Sigmoid colon (tissue), 4 donors: ENCODE measurements at regions not wholly inside any gene's neighbourhood (a gene's known extent, or its start where the extent isn't known, plus 50 kb on each side); places are given as distances from the start of the nearest gene placed in this dataset.

Experiments
- EP300 ChIP-seq, 4 donors: sonication (generic); formaldehyde crosslinking; IDR thresholded peaks; one replicate each; pipeline ENCODE4 v1.6.1; 2017; ENCODE audit warnings: antibody characterized with exemption in 4 of 4
- POLR2A ChIP-seq, 2 donors: fragments of 450-650 bp; IDR thresholded peaks; one replicate each; pipeline ENCODE4 v1.6.1; 2016; ENCODE audit warnings: antibody characterized with exemption in 2 of 2, mild to moderate bottlenecking in 2 of 2, moderate library complexity in 2 of 2
- POLR2AphosphoS5 ChIP-seq, 4 donors: sonication (generic); formaldehyde crosslinking; IDR thresholded peaks; one replicate each; pipeline ENCODE4 v1.6.1; 2017; ENCODE audit warnings: antibody characterized with exemption in 4 of 4
- TF ChIP-seq, protein P1 (sequence below), 4 experiments: fragments of 450-650 bp in 3 of 4; fragments of 200-600 bp in 1 of 4; IDR thresholded peaks; one replicate each; pipeline ENCODE4 v1.5.1; 2016 to 2019; ENCODE audit warnings: antibody characterized with exemption in 4 of 4, mild to moderate bottlenecking in 3 of 4, moderate library complexity in 2 of 4

- TF ChIP-seq, protein P1, sequence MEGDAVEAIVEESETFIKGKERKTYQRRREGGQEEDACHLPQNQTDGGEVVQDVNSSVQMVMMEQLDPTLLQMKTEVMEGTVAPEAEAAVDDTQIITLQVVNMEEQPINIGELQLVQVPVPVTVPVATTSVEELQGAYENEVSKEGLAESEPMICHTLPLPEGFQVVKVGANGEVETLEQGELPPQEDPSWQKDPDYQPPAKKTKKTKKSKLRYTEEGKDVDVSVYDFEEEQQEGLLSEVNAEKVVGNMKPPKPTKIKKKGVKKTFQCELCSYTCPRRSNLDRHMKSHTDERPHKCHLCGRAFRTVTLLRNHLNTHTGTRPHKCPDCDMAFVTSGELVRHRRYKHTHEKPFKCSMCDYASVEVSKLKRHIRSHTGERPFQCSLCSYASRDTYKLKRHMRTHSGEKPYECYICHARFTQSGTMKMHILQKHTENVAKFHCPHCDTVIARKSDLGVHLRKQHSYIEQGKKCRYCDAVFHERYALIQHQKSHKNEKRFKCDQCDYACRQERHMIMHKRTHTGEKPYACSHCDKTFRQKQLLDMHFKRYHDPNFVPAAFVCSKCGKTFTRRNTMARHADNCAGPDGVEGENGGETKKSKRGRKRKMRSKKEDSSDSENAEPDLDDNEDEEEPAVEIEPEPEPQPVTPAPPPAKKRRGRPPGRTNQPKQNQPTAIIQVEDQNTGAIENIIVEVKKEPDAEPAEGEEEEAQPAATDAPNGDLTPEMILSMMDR (IDR thresholded peaks at IDR 0.05) = no peak
- TF ChIP-seq EP300 (IDR thresholded peaks at IDR 0.05) (no peak), POLR2A (IDR thresholded peaks at IDR 0.05) (no peak), POLR2AphosphoS5 (IDR thresholded peaks at IDR 0.05) (no peak)
These were observed 1265.4 kb upstream of the GJE1 start for GRCh38 chr6:140867336-140867735.
